Activated CD8-positive, alpha-beta memory T cell treated with anti-CD3 and anti-CD28 coated beads, Interleukin-2, amount 50 U/mL, for 24 hours (primary cell): ENCODE measurements at regions not wholly inside any gene's neighbourhood (a gene's known extent, or its start where the extent isn't known, plus 50 kb on each side); places are given as distances from the start of the nearest gene placed in this dataset.
"Not testable (repeated sequence)": the region's sequence is repeated elsewhere in the genome, so short reads cannot be mapped to it uniquely, and the experiment has no call there.

Experiments
- DNase-seq: peaks from one replicate; pipeline ENCODE4 v3.0.0-alpha.2; 2020; ENCODE audit errors: extremely low read depth

DNA sequence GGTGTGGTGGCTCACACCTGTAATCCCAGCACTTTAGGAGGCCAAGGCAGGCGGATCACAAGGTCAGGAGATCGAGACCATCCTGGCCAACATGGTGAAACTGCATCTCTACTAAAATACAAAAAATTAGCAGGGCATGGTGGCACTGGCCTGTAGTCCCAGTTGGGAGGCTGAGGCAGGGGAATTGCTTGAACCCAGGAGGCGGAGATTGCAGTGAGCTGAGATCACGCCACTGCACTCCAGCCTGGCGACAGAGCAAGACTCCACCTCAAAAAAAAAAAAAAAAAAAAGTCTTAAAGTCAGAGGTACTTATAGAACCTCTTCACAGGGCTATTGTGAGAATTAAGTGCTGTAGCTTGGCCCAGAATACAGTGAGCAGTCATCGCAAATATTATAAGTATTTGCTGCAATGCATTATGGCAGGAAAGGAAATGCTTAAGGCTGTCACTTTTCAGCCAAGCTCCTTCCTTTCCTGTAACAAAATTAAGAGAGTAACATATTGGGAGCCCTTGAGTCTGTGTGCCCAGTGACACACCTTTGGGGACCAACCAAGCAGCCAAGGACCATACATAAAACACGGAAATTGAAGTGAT is 110.9 kb upstream of the HAND1 start:
- not testable (repeated sequence) for DNase-seq

DNA sequence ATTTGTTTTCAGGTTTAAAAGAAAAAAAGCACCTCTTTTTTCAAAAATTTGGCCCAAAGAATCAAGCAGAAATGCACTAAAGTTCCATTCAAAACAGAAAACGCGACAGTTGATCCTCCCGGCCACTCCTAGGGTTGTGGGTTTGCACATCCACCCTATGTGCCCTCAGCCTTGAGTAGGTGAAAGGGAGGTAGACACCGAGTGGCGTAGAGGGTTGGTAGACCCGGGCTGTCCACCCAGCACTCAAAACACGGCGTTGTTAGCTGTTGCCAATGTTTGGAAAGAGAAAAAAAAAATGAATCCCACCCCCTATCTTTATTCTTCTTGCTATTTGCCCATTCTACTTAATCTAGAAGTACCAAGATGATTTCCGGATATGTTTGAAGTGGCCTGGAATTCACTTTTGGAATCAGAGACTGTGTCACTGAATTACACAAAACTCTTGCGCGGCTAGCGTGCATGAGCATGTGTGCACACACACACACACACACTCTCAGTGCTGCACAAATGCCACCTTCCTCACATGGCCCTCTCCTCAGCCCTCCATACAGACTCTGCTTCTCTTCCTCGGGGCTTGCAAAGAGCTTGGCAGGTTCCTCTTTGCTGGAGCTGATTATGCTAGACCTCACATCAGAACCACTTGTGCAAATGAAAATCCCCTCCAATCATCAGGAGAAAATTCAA is 110.2 kb upstream of the HAND1 start:
- no peak for DNase-seq

DNA sequence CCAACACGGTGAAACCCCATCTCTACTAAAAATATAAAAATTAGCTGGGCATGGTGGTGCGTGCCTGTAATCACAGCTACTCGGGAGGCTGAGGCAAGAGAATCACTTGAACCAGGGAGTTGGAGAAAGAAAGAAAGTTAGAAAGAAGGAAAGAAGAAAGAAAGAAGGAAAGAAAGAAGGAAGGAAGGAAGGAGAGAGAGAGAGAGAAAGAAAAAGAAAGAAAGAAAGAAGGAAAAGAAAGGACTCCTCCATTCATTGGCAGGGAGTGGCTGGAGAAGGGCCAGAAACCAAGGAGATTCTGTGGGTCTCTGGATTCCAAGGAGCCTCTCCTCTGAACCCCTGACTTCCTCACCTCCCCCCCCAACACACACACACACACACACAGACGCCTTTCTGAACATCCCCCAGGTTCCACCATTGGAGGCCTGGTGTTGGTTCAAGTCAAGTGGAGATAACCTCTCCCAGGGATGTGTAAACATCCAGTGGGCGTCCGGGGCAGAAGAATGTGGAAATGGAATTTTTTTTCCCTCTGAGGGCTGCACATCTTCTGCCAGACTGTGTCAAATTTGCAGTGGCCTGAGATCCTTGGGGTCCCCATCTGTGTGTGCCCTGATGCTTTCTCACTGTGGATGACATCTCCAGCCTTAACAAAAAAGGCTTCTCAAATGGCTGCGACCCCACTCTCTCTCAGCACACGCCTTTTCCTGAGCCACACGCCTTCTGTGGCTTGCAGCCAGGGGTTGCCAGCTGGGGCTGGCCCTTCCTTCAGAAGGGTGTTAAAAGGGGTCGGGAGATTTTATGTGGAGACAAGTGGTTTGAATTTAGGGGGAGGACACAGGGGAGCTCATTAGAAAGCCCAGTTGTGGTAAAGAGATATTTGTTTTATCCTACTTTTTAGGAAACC is 109.3 kb upstream of the HAND1 start:
- DNase-seq: no peak

DNA sequence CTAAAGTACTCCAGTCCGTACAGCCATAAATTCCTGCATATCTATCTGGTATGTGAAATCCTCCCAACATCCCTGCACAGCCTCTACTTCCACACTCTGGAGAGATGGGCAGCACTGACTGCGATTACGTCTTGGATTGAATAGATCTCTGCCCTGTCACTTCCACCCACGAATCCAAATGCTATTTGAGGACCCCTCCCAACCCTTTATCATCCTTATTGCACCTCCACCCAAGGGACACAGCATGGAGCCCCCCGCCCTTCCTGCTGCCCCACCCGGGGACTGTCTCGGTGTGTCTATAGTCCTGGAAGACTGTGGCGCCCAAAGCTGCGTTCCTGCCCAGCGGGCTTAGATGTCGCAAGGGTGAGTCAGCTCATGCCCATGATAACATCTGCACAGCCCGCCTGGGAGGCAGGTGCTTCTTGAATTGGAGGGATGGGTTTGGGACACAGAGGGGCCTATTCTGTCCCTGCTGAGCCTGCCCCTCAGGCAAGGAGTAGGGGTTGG is 105.7 kb upstream of the HAND1 start:
- DNase-seq: no peak

DNA sequence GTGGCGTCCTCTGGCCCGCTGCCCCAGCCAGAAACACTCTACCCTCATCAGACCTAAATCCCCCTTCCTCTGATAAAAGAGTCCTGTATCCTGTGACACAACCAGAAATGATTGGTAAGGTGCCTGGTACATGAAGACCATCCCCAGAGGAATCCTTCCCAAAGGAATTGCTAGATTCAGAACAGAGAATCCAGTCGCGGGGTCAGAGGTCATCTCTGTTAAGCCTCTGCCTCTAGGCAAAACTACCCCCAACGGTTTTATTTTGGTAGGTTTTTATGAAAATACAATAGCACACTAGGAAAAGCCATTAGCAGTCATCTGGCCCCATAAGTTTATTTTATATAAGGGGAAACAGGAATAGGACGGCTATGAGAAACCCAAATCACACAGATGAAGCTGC is 102.4 kb upstream of the HAND1 start:
- DNase-seq: no peak

DNA sequence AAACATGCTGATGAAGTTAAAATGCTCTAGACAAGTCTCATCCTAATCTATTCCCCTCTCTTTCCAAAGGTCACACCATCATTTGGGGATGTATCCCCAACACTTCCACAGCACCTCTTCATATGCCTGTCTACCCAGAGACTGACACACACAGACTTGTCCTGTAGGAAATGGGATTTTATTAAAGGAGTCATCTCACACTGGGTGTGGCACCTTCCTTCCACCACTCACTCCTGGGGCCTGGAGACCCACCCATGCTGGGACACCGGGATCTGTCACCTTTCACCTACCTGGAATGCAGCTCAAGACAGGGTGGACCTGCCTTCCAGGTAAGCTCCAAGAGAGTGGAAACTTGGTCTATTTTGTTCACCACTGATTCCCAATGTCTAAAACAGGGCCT is 99.4 kb upstream of the HAND1 start:
- no peak for DNase-seq

DNA sequence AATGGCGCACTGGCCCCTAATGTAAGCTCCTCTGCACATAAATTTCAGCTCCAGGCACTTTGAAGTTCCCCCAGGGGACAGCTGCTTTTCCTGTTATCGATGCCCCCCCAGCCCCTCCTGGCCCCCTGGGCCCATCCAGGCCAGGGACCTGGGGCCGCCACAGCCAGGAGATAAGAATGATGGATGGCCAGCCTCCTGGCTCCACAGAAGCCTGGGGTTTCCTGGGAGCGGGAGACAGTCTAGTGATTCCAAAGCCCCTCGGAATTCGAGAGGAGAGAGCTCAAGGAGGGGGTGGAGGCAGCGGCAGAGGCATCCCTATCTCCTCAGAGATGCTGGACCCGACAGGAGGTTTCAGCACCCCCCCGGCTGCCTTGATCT is 98.4 kb upstream of the HAND1 start:
- no peak for DNase-seq

DNA sequence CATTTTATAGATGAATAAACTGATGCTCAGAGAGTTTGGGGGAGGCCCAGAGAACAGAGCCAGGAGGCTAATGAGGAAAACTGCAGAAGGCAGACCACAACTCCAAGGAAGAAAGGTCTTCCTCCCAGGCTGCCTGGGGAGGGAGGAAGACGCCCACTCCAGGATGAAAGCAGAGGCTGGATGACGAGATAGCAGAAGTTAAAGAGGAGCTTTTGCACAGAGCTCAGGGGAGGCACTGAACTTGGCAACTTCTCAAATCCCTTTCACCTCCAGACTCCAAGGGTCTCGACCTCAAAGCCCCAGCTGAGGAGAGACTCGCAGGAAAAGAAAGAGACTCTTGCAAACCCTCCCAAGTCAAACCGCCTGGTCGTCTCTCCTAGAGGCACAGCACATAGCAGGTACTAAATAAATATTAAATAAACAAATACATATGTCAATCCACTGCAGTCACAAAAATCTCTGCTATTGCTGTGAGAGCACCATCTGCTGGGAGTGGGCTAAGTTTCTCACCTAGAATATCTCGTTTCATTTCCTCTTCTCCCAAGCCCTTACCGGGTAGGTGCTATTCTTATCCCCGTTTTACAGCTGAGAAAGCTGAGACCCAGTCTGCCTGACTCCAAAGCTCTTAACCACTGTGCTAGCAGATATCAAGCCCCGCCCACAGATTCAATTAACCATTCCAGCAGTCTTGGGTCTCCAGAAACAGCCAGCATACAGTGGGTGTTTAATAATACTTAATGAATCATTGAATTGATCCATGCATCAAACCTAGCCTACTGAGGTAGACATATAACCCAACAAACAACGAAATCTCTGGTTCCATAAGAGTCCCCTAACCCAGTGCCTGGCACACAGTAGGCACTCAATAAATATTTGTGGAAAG is 97.8 kb upstream of the HAND1 start:
- DNase-seq: no peak

DNA sequence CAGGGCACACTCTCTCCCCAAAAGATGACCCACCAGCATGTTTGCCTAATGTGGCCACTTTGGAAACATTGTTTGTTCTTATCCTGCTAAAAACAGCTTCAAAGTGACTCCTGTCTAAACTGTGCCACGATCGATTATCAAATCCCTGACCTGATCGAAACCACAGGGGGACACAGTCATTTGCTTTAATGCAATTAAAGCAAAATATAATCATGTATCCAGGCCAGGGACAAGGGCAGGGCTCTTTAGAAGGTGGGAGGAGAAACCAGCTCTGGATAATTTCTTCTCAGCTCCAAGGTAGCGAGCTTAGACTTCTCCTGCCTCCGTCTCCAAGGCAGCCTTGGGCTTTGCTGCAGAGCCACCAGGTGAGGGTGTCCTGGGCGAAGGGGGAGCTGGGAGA is 95.0 kb upstream of the HAND1 start:
- no peak for DNase-seq

DNA sequence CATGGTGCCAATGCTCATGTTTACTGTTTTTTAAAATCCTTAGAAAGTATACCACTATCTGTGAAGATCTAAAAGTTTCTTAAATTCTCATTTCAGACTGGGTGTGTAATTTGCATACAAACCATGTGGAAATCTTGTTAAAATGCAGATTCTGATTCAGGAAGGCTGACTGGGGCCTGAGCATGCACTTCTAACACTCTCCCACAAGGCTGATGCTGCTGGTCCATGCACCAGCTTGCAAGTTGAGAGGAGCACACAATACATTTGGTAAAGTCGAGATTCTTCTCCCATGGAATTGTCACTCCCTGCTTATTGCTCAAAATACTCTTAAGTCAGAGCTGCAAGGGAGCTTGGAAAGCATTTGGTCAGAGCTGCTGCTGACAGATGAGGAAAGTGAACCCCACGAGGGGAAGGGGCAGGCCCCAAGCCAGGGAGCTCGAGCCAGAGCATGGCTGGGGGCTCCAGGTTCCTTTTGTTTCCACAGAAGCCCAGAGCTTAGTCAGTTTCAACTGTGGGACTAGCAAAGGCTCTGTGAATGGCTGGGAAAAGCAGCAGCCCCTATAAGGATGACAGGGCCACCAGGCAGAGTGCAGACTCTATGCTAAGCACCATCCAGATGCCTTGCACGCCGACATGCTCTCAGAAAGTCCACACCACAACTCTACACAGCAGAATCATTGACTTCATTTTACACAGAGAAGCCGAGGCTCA is 93.5 kb upstream of the HAND1 start:
- DNase-seq: no peak

DNA sequence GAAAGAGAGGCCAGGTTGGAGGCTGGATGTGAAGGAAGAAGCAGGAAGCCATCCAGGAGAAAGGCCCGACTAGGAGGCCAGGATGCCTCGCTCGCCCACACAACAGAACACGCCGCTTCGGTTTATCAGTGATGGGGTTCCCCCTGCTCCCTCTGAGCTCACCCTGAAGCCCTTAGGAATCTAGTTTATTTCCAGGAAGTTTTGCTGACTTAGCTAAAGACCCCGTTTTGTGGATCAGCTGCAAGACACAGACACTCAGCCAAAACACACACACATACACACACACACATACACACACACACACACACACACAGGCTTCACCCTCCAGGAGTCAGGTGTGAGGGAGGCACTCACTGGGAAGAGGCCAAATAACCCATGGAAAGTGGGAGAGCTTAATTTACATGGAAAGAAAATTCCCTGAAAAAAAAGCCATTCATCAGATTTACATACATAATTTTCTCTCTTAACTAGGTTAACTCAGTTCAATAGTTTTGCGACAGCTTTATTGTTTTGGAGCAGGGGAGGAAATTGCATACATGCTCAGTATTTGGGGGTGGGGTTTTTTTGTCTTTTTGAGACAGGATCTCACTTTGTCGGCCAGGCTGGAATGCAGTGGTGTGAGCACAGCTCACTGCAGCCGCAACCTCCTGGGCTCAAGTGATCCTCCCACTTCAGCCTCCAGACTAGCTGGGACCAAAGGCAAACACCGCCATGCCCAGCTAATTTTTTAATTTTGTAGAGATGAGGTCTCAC is 92.7 kb upstream of the HAND1 start:
- DNase-seq: no peak

DNA sequence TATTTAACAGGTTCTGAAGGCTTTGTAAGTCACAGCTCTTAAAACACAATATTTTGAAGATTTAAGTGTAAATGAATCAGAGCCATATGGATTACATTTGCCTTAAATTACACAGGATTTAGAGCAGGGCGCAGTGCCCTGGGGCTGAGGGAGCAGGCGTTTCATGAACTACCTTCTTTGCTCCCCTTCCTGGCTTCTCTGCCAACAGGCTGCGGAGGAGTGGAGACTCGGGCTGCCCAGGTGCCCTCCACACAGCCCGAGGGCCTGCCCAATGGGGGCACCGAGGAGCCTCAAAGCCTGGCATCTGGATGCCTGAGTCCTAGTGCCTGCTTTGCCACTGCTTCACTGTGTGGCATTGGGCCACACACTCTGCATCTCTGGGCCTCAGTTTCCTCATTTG is 90.6 kb upstream of the HAND1 start:
- no peak for DNase-seq

DNA sequence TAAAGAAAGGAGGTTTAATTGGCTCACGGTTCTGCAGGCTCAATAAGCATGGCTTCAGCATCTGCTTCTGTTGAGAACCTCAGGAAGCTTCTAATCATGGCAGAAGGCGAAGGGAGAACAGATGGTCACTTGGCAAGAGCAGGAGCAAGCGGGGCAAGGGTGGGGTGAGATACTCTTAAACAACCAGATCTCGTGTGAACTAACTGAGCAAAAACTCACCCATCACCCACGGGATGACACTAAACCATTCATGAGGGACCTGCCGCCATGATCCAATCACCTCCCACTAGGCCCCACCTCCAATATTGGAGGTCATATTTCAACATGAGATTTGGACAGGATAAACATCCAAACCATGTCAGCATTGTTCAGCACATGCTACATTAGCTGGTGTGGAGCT is 89.1 kb upstream of the HAND1 start:
- no peak for DNase-seq

DNA sequence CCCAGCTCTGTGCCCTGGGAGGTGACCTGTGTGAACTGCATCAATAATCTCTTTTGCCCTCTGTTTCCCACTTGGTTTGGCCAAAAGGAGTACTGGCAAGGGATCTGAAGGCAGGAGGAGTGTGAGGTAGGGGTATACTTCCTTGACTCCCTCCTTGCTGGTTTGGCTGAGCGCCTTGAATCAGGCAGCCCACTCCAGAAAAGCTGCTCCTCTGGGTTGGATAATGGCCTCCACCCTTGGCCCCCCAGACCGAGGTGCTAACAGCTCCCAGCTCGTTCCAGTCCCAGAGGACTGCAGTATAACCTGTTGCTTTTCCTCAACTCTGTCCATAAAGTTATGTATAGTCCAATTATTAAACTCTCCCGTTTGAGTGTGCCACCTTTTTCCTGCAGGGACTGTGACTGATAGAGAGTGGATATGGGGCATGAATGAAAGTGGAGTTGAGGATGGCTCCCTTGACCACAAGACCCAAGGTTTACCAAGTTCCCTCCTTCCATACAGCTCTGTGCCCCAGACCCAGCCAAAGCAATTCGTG is 88.2 kb upstream of the HAND1 start:
- DNase-seq: no peak

DNA sequence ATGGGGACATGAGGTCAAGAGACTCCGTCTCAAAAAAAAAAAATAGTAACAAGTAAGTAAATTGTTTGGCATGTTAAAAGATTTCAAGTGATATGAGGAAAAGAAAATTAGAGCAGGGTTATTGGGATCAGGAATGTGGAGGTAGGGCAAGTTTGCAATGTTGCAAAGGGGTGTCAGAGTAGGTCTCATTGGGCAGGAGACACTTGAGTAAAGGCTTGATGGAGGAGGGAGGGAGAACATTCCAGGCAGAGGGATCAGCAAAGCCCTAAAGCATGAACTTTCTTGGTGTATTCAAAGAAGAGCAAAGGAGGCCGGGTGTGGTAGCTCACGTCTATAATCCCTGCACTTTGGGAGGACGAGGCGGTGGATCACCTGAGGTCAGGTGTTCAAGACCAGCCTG is 87.1 kb upstream of the HAND1 start:
- no peak for DNase-seq

DNA sequence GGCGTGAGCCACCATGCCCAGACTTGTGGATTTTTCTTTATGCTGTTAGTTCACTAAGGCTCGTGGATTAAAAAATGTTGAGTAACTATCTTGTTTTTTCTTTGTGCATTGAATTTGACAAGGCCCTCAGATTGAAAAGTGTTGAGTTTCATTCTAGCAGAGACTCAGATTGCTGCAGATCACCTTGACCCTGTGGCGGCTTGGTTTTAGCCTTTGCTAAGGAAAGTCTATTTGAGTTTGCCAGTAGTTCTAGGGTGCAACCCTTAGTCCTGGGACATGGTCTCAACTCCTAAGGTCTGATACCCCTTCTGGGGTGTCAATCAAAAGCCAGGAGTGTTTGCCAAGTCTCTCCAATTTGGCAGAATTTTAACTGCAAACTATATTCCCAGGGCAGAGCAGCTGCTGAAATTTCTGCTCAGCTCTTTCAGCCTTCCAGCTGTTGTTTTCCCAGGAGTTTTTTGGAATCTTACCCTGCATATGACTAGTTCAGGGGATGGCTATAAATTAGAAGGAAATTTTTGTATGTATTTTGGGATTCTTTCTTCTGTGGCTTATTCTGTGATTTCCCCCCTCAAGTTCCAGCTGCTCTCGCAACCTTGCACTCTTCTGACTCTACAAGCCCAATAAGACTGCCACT is 84.3 kb upstream of the HAND1 start:
- no peak for DNase-seq

DNA sequence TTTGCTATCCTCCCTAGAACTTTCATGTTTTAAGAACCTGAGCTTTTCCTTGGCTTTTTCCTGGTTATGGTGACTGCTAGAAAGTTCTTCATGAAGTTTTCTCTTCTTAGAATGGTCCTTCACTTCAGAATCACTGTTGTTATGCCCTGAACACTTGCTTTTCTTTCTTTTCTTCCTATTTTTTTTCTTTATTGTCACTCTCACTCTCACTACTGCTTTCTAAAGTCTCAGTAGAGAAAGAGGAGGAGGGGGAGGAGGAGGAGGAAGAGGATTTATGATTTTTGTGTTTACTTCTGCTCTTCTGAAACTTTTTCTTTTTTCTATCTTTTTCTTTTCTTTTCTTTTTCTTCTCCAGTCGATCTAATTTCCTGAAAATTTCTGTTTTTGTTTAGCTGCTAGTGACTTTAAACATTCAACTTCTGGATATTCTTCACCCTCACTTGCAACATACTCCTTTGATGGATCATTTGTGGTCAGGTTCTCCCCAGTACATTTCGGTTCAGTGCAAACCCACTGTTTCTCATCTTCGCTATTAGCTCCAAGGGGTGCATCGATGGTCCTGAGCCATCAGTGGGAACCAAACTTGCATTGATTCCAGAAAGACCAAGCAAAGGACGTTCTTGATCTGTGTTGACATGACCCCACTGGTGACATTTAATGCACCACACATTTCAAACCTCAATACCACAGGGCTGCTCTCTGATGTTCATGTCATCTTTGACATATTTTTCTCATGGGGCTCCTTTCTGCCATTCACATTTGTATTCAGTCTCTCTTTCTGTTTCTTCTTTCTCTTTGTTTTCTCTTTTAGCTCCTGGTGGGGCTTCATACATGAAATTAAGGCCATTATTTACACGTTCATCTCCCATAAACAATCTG is 81.6 kb upstream of the HAND1 start:
- no peak for DNase-seq

DNA sequence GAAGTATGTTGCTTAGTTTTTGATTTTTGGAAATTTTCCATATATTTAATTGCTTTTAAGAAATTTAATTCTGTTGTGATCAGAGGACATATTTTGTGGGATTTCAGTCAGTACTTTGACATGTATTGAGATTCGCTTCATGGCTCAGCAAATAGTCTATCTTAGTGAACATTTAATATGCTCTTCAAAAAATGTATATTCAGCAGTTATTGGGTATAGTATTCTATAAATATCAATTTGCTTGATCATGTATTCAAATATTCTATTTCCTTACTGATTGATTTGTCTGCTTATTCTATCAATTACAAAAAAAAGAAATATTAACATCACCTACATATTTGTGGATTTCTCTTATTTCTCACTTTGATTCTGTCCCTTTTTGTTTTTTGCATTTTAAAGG is 79.5 kb upstream of the HAND1 start:
- no peak for DNase-seq

DNA sequence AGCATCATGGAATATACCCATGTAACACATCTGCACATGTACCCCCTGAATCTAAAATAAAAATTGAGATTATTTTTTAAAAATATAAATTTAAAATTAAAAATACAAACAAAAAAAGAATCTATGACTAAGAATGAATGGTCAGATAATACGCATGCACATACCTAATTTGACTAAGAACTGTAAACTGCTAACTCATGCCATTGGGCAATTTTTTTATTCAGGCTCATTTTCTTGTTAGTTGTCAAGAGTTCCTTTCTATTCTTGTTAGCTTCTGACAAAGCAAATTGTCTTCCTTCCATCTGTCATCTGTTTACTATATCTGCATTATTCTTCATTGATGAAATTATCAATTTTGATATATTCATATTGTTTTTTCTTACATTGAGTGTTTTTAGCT is 69.5 kb upstream of the HAND1 start:
- DNase-seq: no peak
